SK-N-MC (cell line): ENCODE measurements at regions not wholly inside any gene's neighbourhood (a gene's known extent, or its start where the extent isn't known, plus 50 kb on each side); places are given as distances from the start of the nearest gene placed in this dataset.

Experiments
- DNase-seq: peaks from one replicate; pipeline ENCODE4 v3.0.0-alpha.2; 2011; ENCODE audit warnings: low read depth, low spot score
- H3K27ac ChIP-seq: fragments of 200-600 bp; sonication (generic); 2 replicates; pipeline ENCODE4 v1.5.1; 2016; ENCODE audit warnings: mixed run types
- H3K36me3 ChIP-seq: fragments of 200-600 bp; sonication (generic); 2 replicates; pipeline ENCODE4 v1.6.1; 2017; ENCODE audit warnings: antibody characterized with exemption, low read length, mixed read lengths; ENCODE audit not compliant: insufficient read depth
- H3K4me3 ChIP-seq: fragments of 200-600 bp; sonication (generic); 2 replicates; pipeline ENCODE4 v1.5.1; 2016
- H3K9ac ChIP-seq: fragments of 200-600 bp; sonication (generic); 2 replicates; pipeline ENCODE4 v1.8.0; 2017; ENCODE audit warnings: mixed run types, mixed read lengths; ENCODE audit not compliant: insufficient read length
- H3K9me3 ChIP-seq: fragments of 200-600 bp; sonication (generic); 2 replicates; pipeline ENCODE4 v1.6.1; 2017; ENCODE audit warnings: low read depth, mild to moderate bottlenecking, antibody characterized with exemption, low read length, moderate library complexity, mixed read lengths
- EZH2 ChIP-seq: fragments of 200-600 bp; sonication (generic); IDR thresholded peaks from one replicate; pipeline ENCODE4 v1.6.1; 2017; ENCODE audit warnings: antibody characterized with exemption
- FOXP2 ChIP-seq: optimal IDR thresholded peaks from 2 replicates; pipeline ENCODE3; 2011; ENCODE audit warnings: mild to moderate bottlenecking, moderate library complexity; ENCODE audit not compliant: insufficient read depth; ENCODE audit errors: extremely low read length, control extremely low read depth
- POLR2AphosphoS5 ChIP-seq: IDR thresholded peaks from 2 replicates; pipeline ENCODE4 v1.6.1; 2012; ENCODE audit warnings: mild to moderate bottlenecking, low read depth, low read length, borderline replicate concordance

- no peak for DNase-seq
- Histone ChIP-seq H3K9me3 (no peaks in the 10 kb centered on the region), H3K9ac (no peak overlapping the region), H3K4me3 (no peak overlapping the region), H3K36me3 (no peaks in the 10 kb centered on the region), H3K27ac (no peak overlapping the region)
- TF ChIP-seq FOXP2 (no peak), POLR2AphosphoS5 (no peak), EZH2 (no peak)
Observed at GRCh38 chr5:5798041-5798440, 375.6 kb downstream of the ICE1 start.

- Histone ChIP-seq H3K4me3 (no peak overlapping the region), H3K9me3 (no peaks in the 10 kb centered on the region), H3K36me3 (no peaks in the 10 kb centered on the region), H3K9ac (no peak overlapping the region), H3K27ac (no peak overlapping the region)
- no peak for DNase-seq
- no peak for TF ChIP-seq POLR2AphosphoS5
- no peak for TF ChIP-seq EZH2
- TF ChIP-seq FOXP2, result no peak
Observed at GRCh38 chr5:5795074-5795771, 372.7 kb downstream of the ICE1 start.

GRCh38 chr5:5794118-5794560 is 371.7 kb downstream of the ICE1 start:
- H3K4me3 ChIP-seq, result no peak overlapping the region
- H3K9me3 ChIP-seq, result no peaks in the 10 kb centered on the region
- DNase-seq, result no peak
- no peak overlapping the region for H3K27ac ChIP-seq
- no peak overlapping the region for H3K9ac ChIP-seq
- H3K36me3 ChIP-seq, result no peaks in the 10 kb centered on the region
- no peak for TF ChIP-seq POLR2AphosphoS5
- no peak for TF ChIP-seq FOXP2
- no peak for TF ChIP-seq EZH2

GRCh38 chr5:5793242-5794117 is 371.0 kb downstream of the ICE1 start:
- no peak overlapping the region for H3K4me3 ChIP-seq
- TF ChIP-seq POLR2AphosphoS5 (no peak), FOXP2 (no peak), EZH2 (no peak)
- H3K27ac ChIP-seq, result no peak overlapping the region
- H3K9me3 ChIP-seq, result no peaks in the 10 kb centered on the region
- H3K36me3 ChIP-seq, result no peaks in the 10 kb centered on the region
- DNase-seq, result no peak
- H3K9ac ChIP-seq, result no peak overlapping the region

GRCh38 chr5:5792106-5792505 is 369.6 kb downstream of the ICE1 start:
- DNase-seq, result no peak
- no peaks in the 10 kb centered on the region for H3K9me3 ChIP-seq
- no peak overlapping the region for H3K27ac ChIP-seq
- TF ChIP-seq FOXP2, result no peak
- no peak for TF ChIP-seq EZH2
- TF ChIP-seq POLR2AphosphoS5, result no peak
- H3K4me3 ChIP-seq, result no peak overlapping the region
- H3K9ac ChIP-seq, result no peak overlapping the region
- H3K36me3 ChIP-seq, result no peaks in the 10 kb centered on the region

GRCh38 chr5:5788793-5789192 is 366.3 kb downstream of the ICE1 start:
- Histone ChIP-seq H3K36me3 (no peaks in the 10 kb centered on the region), H3K9me3 (no peaks in the 10 kb centered on the region), H3K27ac (no peak overlapping the region), H3K4me3 (no peak overlapping the region), H3K9ac (no peak overlapping the region)
- TF ChIP-seq EZH2, result no peak
- no peak for TF ChIP-seq FOXP2
- no peak for TF ChIP-seq POLR2AphosphoS5
- DNase-seq, result no peak

GRCh38 chr5:5787373-5787772 is 364.9 kb downstream of the ICE1 start:
- Histone ChIP-seq H3K27ac (no peak overlapping the region), H3K9me3 (no peaks in the 10 kb centered on the region), H3K36me3 (no peaks in the 10 kb centered on the region), H3K4me3 (no peak overlapping the region), H3K9ac (no peak overlapping the region)
- no peak for DNase-seq
- TF ChIP-seq FOXP2 (no peak), EZH2 (no peak), POLR2AphosphoS5 (no peak)

- no peaks in the 10 kb centered on the region for H3K9me3 ChIP-seq
- TF ChIP-seq POLR2AphosphoS5, result no peak
- no peak for TF ChIP-seq FOXP2
- no peak for TF ChIP-seq EZH2
- H3K4me3 ChIP-seq, result no peak overlapping the region
- no peak for DNase-seq
- H3K27ac ChIP-seq, result no peak overlapping the region
- H3K9ac ChIP-seq, result no peak overlapping the region
- H3K36me3 ChIP-seq, result no peaks in the 10 kb centered on the region
Observed at GRCh38 chr5:5784101-5784500, 361.6 kb downstream of the ICE1 start.
